Endothelial cell of umbilical vein (primary cell): ENCODE measurements at regions not wholly inside any gene's neighbourhood (a gene's known extent, or its start where the extent isn't known, plus 50 kb on each side); places are given as distances from the start of the nearest gene placed in this dataset.

Experiments used
- BruUV-seq: library from RNA; stranded (reverse); fragments of 400-500 nt; replicated peaks from 2 replicates; lab custom pipeline; 2021; lab: Mats Ljungman, UMichigan
- CTCF ChIA-PET: fragments of 300-600, 350-600 bp; sonication (Branson Sonifier 250); formaldehyde crosslinking; loops from one replicate; lab custom pipeline; 2021; ENCODE audit warnings: antibody characterized with exemption, inconsistent platforms; lab: Charles Lee
- POLR2A ChIA-PET: fragments of 300-600, 350-600 bp; sonication (Branson Sonifier 250); formaldehyde crosslinking; loops from one replicate; lab custom pipeline; 2021; ENCODE audit warnings: antibody characterized with exemption, inconsistent platforms; lab: Charles Lee
- DNase-seq: peaks from one replicate; pipeline ENCODE4 v3.0.0-alpha.2; 2011; ENCODE audit warnings: low read depth, low spot score
- FAIRE-seq: peaks from 2 replicates; lab custom pipeline; 2011; peaks lifted over from hg19 to GRCh38; lab: Jason Lieb, UNC
- H2AFZ ChIP-seq: 2 replicates; pipeline ENCODE4 v1.6.0; 2012; ENCODE audit warnings: low read depth, low read length, control low read depth, inconsistent platforms
- H3K27ac ChIP-seq: 2 replicates; pipeline ENCODE4 v1.5.1; 2011; ENCODE audit warnings: low read depth, mild to moderate bottlenecking, control low read depth, low read length, moderate library complexity; ENCODE audit not compliant: insufficient read depth
- H3K27me3 ChIP-seq, 2 experiments: 2 replicates each; pipeline versions ENCODE4 v1.6.0 to v1.6.1; 2011; ENCODE audit warnings: low read length in 2 of 2, mixed read lengths in 1 of 2; ENCODE audit not compliant: control insufficient read depth in 2 of 2, insufficient read depth in 2 of 2
- H3K36me3 ChIP-seq, 2 experiments: 2 replicates in 1 of 2; 3 replicates in 1 of 2; pipeline ENCODE4 v1.5.1; 2011; ENCODE audit warnings: low read length in 2 of 2, mild to moderate bottlenecking in 1 of 2, moderate library complexity in 1 of 2; ENCODE audit not compliant: control insufficient read depth in 2 of 2, insufficient read depth in 2 of 2; ENCODE audit errors: extremely low read depth in 1 of 2
- H3K4me1 ChIP-seq: 3 replicates; pipeline ENCODE4 v1.5.1; 2011; ENCODE audit warnings: mild to moderate bottlenecking, low read length; ENCODE audit not compliant: control insufficient read depth, insufficient read depth; ENCODE audit errors: extremely low read depth
- H3K4me2 ChIP-seq: 2 replicates; pipeline ENCODE4 v1.6.1; 2011; ENCODE audit warnings: low read length, control low read depth, mixed read lengths; ENCODE audit not compliant: insufficient read depth
- H3K4me3 ChIP-seq, 3 experiments: fragments of 200-600 bp in 1 of 3; sonication (generic), shearing (Covaris generic) in 1 of 3; replicated peaks in 1 of 3; 2 replicates each; pipeline ENCODE4 v1.5.1; 2011 to 2016; ENCODE audit warnings: control low read depth in 3 of 3, low read length in 3 of 3, mild to moderate bottlenecking in 2 of 3, inconsistent platforms in 1 of 3, low read depth in 1 of 3, moderate library complexity in 1 of 3; ENCODE audit not compliant: insufficient read depth in 1 of 3
- H3K79me2 ChIP-seq: 2 replicates; pipeline ENCODE4 v1.6.0; 2012; ENCODE audit warnings: low read length, inconsistent platforms; ENCODE audit not compliant: control insufficient read depth, insufficient read depth
- H3K9ac ChIP-seq: replicated peaks from 2 replicates; pipeline ENCODE3; 2011; ENCODE audit warnings: low read length, control low read depth; ENCODE audit not compliant: insufficient read depth; ENCODE audit errors: extremely low read depth
- H3K9me1 ChIP-seq: replicated peaks from 3 replicates; pipeline ENCODE4 v1.6.0; 2011; ENCODE audit warnings: mild to moderate bottlenecking, low read length; ENCODE audit not compliant: control insufficient read depth, insufficient read depth; ENCODE audit errors: extremely low read depth
- H3K9me3 ChIP-seq: replicated peaks from 2 replicates; pipeline ENCODE4 v1.5.1; 2012; ENCODE audit warnings: low read length, inconsistent platforms; ENCODE audit not compliant: control insufficient read depth, insufficient read depth
- H4K20me1 ChIP-seq: replicated peaks from 2 replicates; pipeline ENCODE3; 2011; ENCODE audit warnings: mild to moderate bottlenecking, low read length; ENCODE audit not compliant: control insufficient read depth, insufficient read depth; ENCODE audit errors: extremely low read depth
- EZH2 ChIP-seq: IDR thresholded peaks from 2 replicates; pipeline ENCODE4 v1.6.1; 2012; ENCODE audit warnings: borderline replicate concordance, low read depth, mild to moderate bottlenecking, moderate library complexity, low read length, inconsistent platforms; ENCODE audit not compliant: severe bottlenecking
- FOS ChIP-seq: IDR thresholded peaks from 2 replicates; pipeline ENCODE4 v1.6.1; 2011; ENCODE audit warnings: mild to moderate bottlenecking, low read length, moderate library complexity, borderline replicate concordance; ENCODE audit not compliant: insufficient read depth
- GATA2 ChIP-seq: IDR thresholded peaks from 2 replicates; pipeline ENCODE4 v1.7.0; 2011; ENCODE audit warnings: low read depth, mild to moderate bottlenecking, moderate library complexity, mixed read lengths, low read length; ENCODE audit not compliant: insufficient read length, insufficient read depth
- JUN ChIP-seq: IDR thresholded peaks from 2 replicates; pipeline ENCODE4 v1.6.1; 2011; ENCODE audit warnings: borderline replicate concordance, low read depth; ENCODE audit not compliant: insufficient read length, insufficient read depth
- MYC ChIP-seq: IDR thresholded peaks from one replicate; pipeline ENCODE4 v1.6.1; 2011; ENCODE audit warnings: mild to moderate bottlenecking, low read depth, low read length
- POLR2A ChIP-seq: IDR thresholded peaks from 2 replicates; pipeline ENCODE4 v1.6.1; 2012; ENCODE audit warnings: low read depth, mild to moderate bottlenecking, control low read depth, low read length
- POLR2AphosphoS5 ChIP-seq: IDR thresholded peaks from 2 replicates; pipeline ENCODE4 v1.6.1; 2012; ENCODE audit warnings: low read depth, mild to moderate bottlenecking, control low read depth, low read length, moderate library complexity; ENCODE audit not compliant: insufficient read depth
- dilution Hi-C: fragments of 300-500 bp; cut with MboI; formaldehyde crosslinking; loops from one replicate; pipeline ENCODE4 v1.15.0; 2019; ENCODE audit warnings: low sequenced_read_pairs; ENCODE audit not compliant: extremely low pct_ligation_motif_present
- intact Hi-C: fragments of 100-400 bp; cut with micrococcal nuclease; formaldehyde crosslinking; loops from one replicate; pipeline ENCODE4 v1.10.0; 2022
- TF ChIP-seq, protein P1 (sequence below), 2 donors: IDR thresholded peaks; 1 replicate in 1 of 2; 2 replicates in 1 of 2; pipeline ENCODE4 v1.5.1; 2011; ENCODE audit warnings: low read length in 2 of 2, mild to moderate bottlenecking in 2 of 2, moderate library complexity in 2 of 2, control low read depth in 1 of 2, inconsistent platforms in 1 of 2, low read depth in 1 of 2; ENCODE audit not compliant: insufficient read depth in 1 of 2; ENCODE audit errors: extremely low read depth in 1 of 2
- TF ChIP-seq, protein P2 (sequence below): IDR thresholded peaks from 2 replicates; pipeline ENCODE4 v1.6.1; 2011; ENCODE audit not compliant: insufficient read depth, insufficient read length

DNA sequence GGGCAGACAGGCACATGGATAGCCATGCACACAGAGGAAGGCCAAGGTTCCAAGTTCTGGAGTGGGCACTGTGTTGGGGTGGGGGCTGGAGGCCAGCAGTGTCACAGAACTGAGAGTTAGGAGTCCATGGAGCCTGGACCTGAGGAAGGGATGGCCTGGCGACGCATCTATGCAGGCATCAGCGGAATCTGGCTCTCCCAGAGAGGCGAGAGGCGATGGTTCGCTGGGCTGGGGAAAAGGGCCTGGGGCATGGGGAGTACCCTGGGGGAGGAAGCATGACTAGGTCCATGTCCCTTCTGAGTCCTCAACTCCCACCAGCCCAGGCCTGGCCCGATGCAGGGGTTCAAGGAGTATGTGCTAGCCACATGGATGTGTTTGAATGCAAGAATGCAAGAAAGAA, 192.8 kb upstream of the LINGO1 start:
- no peaks in the 10 kb centered on the region for H4K20me1 ChIP-seq
- ChIA-PET POLR2A (no interaction called here), CTCF (interaction anchor here (0.7 kb wide), 1 partner anchor 192 kb away, joined by 3 read pairs; no protein-coding TSS in a partner anchor)
- H3K9me1 ChIP-seq, result no peaks in the 10 kb centered on the region
- no peak for DNase-seq
- no peak overlapping the region for H3K27ac ChIP-seq
- intact Hi-C loops (no loop called here), dilution Hi-C loops (no loop called here)
- no peak overlapping the region for H2AFZ ChIP-seq
- H3K4me2 ChIP-seq, result no peak overlapping the region
- H3K27me3 ChIP-seq, result peaks cover 8 to 16% of the 10 kb centered on the region in 2 experiments
- no peak for FAIRE-seq
- no peaks in the 10 kb centered on the region for H3K4me1 ChIP-seq
- no peak for TF ChIP-seq FOS
- no TSS peak for BruUV-seq
- no peak overlapping the region for H3K9ac ChIP-seq
- no peaks in the 10 kb centered on the region for H3K9me3 ChIP-seq
- H3K4me3 ChIP-seq, result no peak overlapping the region
- no peaks in the 10 kb centered on the region for H3K36me3 ChIP-seq
- no peaks in the 10 kb centered on the region for H3K79me2 ChIP-seq

GRCh38 chr15:77825252-77825542, 192.5 kb upstream of the LINGO1 start:
- intact Hi-C loops, result no loop called here
- H3K79me2 ChIP-seq, result no peaks in the 10 kb centered on the region

More at GRCh38 chr15:77825252-77825542, 192.5 kb upstream of the LINGO1 start:
- dilution Hi-C loops, result no loop called here
- no peaks in the 10 kb centered on the region for H4K20me1 ChIP-seq
- no TSS peak for BruUV-seq
- H2AFZ ChIP-seq, result no peak overlapping the region
- H3K4me3 ChIP-seq, result no peak overlapping the region
- no peak overlapping the region for H3K4me2 ChIP-seq
- no peaks in the 10 kb centered on the region for H3K9me1 ChIP-seq
- no peaks in the 10 kb centered on the region for H3K9me3 ChIP-seq
- FAIRE-seq (no peak), DNase-seq (no peak)
- H3K36me3 ChIP-seq, result no peaks in the 10 kb centered on the region
- CTCF ChIA-PET, result interaction anchor here (0.7 kb wide), 1 partner anchor 192 kb away, joined by 3 read pairs; no protein-coding TSS in a partner anchor
- H3K9ac ChIP-seq, result no peak overlapping the region
- H3K4me1 ChIP-seq, result no peaks in the 10 kb centered on the region
- H3K27ac ChIP-seq, result no peak overlapping the region
- TF ChIP-seq MYC (no peak), FOS (no peak), GATA2 (no peak), POLR2A (no peak), EZH2 (no peak), JUN (no peak), POLR2AphosphoS5 (no peak)
- TF ChIP-seq, protein P1, sequence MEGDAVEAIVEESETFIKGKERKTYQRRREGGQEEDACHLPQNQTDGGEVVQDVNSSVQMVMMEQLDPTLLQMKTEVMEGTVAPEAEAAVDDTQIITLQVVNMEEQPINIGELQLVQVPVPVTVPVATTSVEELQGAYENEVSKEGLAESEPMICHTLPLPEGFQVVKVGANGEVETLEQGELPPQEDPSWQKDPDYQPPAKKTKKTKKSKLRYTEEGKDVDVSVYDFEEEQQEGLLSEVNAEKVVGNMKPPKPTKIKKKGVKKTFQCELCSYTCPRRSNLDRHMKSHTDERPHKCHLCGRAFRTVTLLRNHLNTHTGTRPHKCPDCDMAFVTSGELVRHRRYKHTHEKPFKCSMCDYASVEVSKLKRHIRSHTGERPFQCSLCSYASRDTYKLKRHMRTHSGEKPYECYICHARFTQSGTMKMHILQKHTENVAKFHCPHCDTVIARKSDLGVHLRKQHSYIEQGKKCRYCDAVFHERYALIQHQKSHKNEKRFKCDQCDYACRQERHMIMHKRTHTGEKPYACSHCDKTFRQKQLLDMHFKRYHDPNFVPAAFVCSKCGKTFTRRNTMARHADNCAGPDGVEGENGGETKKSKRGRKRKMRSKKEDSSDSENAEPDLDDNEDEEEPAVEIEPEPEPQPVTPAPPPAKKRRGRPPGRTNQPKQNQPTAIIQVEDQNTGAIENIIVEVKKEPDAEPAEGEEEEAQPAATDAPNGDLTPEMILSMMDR (IDR thresholded peaks at IDR 0.05; ENCODE audit: extremely low read depth in 1 of 2, insufficient read depth in 1 of 2, low read depth in 1 of 2, low read length in 2 of 2), result no peak
- TF ChIP-seq, protein P2, sequence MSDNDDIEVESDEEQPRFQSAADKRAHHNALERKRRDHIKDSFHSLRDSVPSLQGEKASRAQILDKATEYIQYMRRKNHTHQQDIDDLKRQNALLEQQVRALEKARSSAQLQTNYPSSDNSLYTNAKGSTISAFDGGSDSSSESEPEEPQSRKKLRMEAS, result no peak
- POLR2A ChIA-PET, result no interaction called here
- H3K27me3 ChIP-seq, result peaks cover 12 to 20% of the 10 kb centered on the region in 2 experiments
